K562 (cell line): ENCODE measurements at regions not wholly inside any gene's neighbourhood (a gene's known extent, or its start where the extent isn't known, plus 50 kb on each side); places are given as distances from the start of the nearest gene placed in this dataset.

Source experiments
- ARID1B ChIP-seq: fragments of 450-650 bp; IDR thresholded peaks from 2 replicates; pipeline ENCODE4 v1.6.1; 2016; ENCODE audit warnings: antibody characterized with exemption, mild to moderate bottlenecking, inconsistent platforms
- CREB3 ChIP-seq: fragments of 450-650 bp; conservative IDR thresholded peaks from 2 replicates; pipeline ENCODE4 v1.6.1; 2016; ENCODE audit warnings: missing genetic modification characterization, low read depth, mild to moderate bottlenecking, missing compliant biosample characterization, moderate library complexity
- FOSL1 ChIP-seq: fragments of 200-800 bp; sonication (Bioruptor generic); conservative IDR thresholded peaks from 2 replicates; pipeline ENCODE4 v1.6.1; 2016; ENCODE audit warnings: missing genetic modification characterization, missing compliant biosample characterization
- FOXM1 ChIP-seq, 2 experiments: fragments of 450-650 bp in 1 of 2; sonication (generic) in 1 of 2; formaldehyde crosslinking in 1 of 2; IDR thresholded peaks; 2 replicates each; pipeline versions ENCODE4 v1.6.1 to v1.9.0; 2017 to 2022; ENCODE audit warnings: low read depth in 2 of 2, mild to moderate bottlenecking in 2 of 2, missing genetic modification reagents in 1 of 2, moderate library complexity in 1 of 2
- MEIS2 ChIP-seq: fragments of 450-650 bp; IDR thresholded peaks from 2 replicates; pipeline ENCODE4 v1.6.1; 2014; ENCODE audit warnings: mild to moderate bottlenecking; ENCODE audit not compliant: partially characterized antibody
- NFE2L1 ChIP-seq: fragments of 450-650 bp; IDR thresholded peaks from 2 replicates; pipeline ENCODE4 v1.6.1; 2016; ENCODE audit warnings: missing genetic modification characterization, low read depth, mild to moderate bottlenecking, missing compliant biosample characterization, moderate library complexity, borderline replicate concordance
- XRCC4 ChIP-seq: IDR thresholded peaks from one replicate; pipeline ENCODE4 v1.6.1; 2011; ENCODE audit not compliant: insufficient read depth, insufficient read length; ENCODE audit errors: extremely low read depth
- ZNF197 ChIP-seq: fragments of 200-800 bp; sonication (Bioruptor generic); IDR thresholded peaks from 2 replicates; pipeline ENCODE4 v1.6.1; 2016; ENCODE audit warnings: low read depth, missing genetic modification characterization, missing compliant biosample characterization
- ZNF316 ChIP-seq: fragments of 450-650 bp; IDR thresholded peaks from 2 replicates; pipeline ENCODE4 v1.6.1; 2016
- ZNF766 ChIP-seq: fragments of 200-800 bp; sonication (Bioruptor generic); conservative IDR thresholded peaks from 2 replicates; pipeline ENCODE4 v1.6.1; 2016; ENCODE audit warnings: missing genetic modification characterization, missing compliant biosample characterization
- TF ChIP-seq, protein P1 (sequence below): IDR thresholded peaks from 2 replicates; pipeline ENCODE4 v1.6.1; 2011; ENCODE audit warnings: borderline replicate concordance, low read depth, mild to moderate bottlenecking, moderate library complexity, low read length; ENCODE audit not compliant: insufficient read depth, poor library complexity, severe bottlenecking
- TF ChIP-seq, protein P2 (sequence below), 2 experiments: IDR thresholded peaks in 1 of 2; conservative IDR thresholded peaks in 1 of 2; 2 replicates each; pipeline ENCODE4 v1.6.1; 2016; ENCODE audit warnings: low read depth in 2 of 2, mild to moderate bottlenecking in 1 of 2, missing compliant biosample characterization in 1 of 2, missing genetic modification characterization in 1 of 2, moderate library complexity in 1 of 2
- TF ChIP-seq, protein P3 (sequence below): fragments of 450-650 bp; formaldehyde crosslinking; IDR thresholded peaks from 2 replicates; pipeline ENCODE4 v1.4.0; 2020; ENCODE audit warnings: mild to moderate bottlenecking, moderate library complexity

DNA sequence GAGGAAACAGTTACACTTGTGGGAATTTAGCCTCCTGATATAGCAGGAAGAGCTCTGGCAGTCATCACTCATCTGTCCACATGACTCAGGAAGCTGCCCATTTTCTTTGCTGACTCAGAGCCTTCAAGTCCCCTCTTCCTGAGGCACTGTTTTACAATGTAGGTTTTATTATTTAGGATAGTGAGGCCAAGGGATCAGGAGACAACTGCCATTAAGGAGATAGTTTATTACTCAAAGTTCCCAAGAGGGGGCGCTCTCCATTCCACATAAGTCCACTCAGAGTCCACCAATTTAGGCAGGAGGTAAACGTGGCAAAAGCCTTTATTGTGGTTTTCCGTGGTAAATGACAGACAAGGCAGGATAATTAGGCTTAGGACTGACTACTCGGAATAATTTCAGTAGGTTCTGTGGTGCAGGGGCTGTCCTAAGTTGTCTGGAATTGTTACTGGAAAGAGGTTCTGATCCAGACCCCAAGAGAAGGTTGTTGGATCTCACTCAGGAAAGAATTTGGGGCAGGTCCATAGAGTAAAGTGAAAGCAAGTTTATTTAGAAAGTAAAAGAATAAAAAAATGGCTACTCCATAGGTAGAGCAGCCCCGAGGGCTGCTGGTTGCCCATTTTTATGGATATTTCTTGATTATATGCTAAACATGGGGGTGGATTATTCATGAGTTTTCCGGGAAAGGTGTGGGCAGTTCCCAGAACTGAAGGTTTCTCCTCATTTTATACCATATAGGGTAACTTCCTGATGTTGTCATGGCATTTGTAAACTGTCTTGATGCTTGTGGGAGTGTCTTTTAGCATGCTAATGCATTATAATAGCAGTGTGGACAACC lies 96.0 kb upstream of the RAB40AL start (continued):
- TF ChIP-seq ZNF766 (CRISPR knock-in tag) = peak; percentile 96
- TF ChIP-seq, protein P1, sequence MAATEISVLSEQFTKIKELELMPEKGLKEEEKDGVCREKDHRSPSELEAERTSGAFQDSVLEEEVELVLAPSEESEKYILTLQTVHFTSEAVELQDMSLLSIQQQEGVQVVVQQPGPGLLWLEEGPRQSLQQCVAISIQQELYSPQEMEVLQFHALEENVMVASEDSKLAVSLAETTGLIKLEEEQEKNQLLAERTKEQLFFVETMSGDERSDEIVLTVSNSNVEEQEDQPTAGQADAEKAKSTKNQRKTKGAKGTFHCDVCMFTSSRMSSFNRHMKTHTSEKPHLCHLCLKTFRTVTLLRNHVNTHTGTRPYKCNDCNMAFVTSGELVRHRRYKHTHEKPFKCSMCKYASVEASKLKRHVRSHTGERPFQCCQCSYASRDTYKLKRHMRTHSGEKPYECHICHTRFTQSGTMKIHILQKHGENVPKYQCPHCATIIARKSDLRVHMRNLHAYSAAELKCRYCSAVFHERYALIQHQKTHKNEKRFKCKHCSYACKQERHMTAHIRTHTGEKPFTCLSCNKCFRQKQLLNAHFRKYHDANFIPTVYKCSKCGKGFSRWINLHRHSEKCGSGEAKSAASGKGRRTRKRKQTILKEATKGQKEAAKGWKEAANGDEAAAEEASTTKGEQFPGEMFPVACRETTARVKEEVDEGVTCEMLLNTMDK = peak; percentile 36
- no peak for TF ChIP-seq FOXM1 (IDR thresholded peaks at IDR 0.05; ENCODE audit: low read depth)
- TF ChIP-seq FOXM1 (CRISPR knock-in tag; IDR thresholded peaks at IDR 0.05; ENCODE audit: low read depth) = no peak
- peak; percentile 81 for TF ChIP-seq ZNF316
- no peak for TF ChIP-seq XRCC4
- TF ChIP-seq, protein P2, sequence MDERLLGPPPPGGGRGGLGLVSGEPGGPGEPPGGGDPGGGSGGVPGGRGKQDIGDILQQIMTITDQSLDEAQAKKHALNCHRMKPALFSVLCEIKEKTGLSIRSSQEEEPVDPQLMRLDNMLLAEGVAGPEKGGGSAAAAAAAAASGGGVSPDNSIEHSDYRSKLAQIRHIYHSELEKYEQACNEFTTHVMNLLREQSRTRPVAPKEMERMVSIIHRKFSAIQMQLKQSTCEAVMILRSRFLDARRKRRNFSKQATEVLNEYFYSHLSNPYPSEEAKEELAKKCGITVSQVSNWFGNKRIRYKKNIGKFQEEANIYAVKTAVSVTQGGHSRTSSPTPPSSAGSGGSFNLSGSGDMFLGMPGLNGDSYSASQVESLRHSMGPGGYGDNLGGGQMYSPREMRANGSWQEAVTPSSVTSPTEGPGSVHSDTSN (CRISPR knock-in tag; IDR thresholded peaks at IDR 0.05; ENCODE audit: low read depth) = no peak
- TF ChIP-seq, protein P2 (tag; conservative IDR thresholded peaks at IDR 0.05; ENCODE audit: low read depth) = peak; percentile 72
- TF ChIP-seq FOSL1 (tag) = peak; percentile 39; the same call in 1 of the 2 replicates
- TF ChIP-seq MEIS2 = peak; percentile 85
- TF ChIP-seq ARID1B = 0 out of 2 replicates have a peak, but pooled peaks have one; percentile 7
- peak; percentile 5; the same call in 1 of the 2 replicates for TF ChIP-seq NFE2L1
- TF ChIP-seq ZNF197 (CRISPR knock-in tag) = peak; percentile 57; the same call in 1 of the 2 replicates
- 0 out of 2 replicates have a peak, but pooled peaks have one; percentile 18 for TF ChIP-seq CREB3 (tag)
- TF ChIP-seq, protein P3, sequence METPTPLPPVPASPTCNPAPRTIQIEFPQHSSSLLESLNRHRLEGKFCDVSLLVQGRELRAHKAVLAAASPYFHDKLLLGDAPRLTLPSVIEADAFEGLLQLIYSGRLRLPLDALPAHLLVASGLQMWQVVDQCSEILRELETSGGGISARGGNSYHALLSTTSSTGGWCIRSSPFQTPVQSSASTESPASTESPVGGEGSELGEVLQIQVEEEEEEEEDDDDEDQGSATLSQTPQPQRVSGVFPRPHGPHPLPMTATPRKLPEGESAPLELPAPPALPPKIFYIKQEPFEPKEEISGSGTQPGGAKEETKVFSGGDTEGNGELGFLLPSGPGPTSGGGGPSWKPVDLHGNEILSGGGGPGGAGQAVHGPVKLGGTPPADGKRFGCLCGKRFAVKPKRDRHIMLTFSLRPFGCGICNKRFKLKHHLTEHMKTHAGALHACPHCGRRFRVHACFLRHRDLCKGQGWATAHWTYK = peak; percentile 98
